WTC11 (cell line): ENCODE measurements at regions not wholly inside any gene's neighbourhood (a gene's known extent, or its start where the extent isn't known, plus 50 kb on each side); places are given as distances from the start of the nearest gene placed in this dataset.

Experiments used
- ARID4B ChIP-seq: sonication (generic); formaldehyde crosslinking; IDR thresholded peaks from 2 replicates; pipeline ENCODE4 v1.8.0; 2023; ENCODE audit warnings: missing genetic modification reagents, mild to moderate bottlenecking, borderline replicate concordance
- ATF3 ChIP-seq: sonication (generic); formaldehyde crosslinking; conservative IDR thresholded peaks from 2 replicates; pipeline ENCODE4 v1.8.1; 2022; ENCODE audit warnings: mild to moderate bottlenecking, missing genetic modification reagents
- CTCF ChIP-seq: fragments of 200-600 bp; IDR thresholded peaks from 2 replicates; pipeline ENCODE4 v1.8.0; 2022; ENCODE audit warnings: antibody characterized with exemption
- E2F1 ChIP-seq: sonication (generic); formaldehyde crosslinking; IDR thresholded peaks from 2 replicates; pipeline ENCODE4 v1.8.0; 2022; ENCODE audit warnings: mild to moderate bottlenecking, missing genetic modification reagents
- FOXJ3 ChIP-seq: sonication (generic); formaldehyde crosslinking; IDR thresholded peaks from 2 replicates; pipeline ENCODE4 v1.9.0; 2021; ENCODE audit warnings: missing genetic modification reagents, mild to moderate bottlenecking, borderline replicate concordance
- IRF2 ChIP-seq: sonication (generic); formaldehyde crosslinking; IDR thresholded peaks from 2 replicates; pipeline ENCODE4 v1.8.0; 2022; ENCODE audit warnings: low read depth, missing genetic modification reagents, borderline replicate concordance
- OVOL2 ChIP-seq: fragments of 250-450 bp; sonication (Bioruptor Pico); IDR thresholded peaks from 2 replicates; pipeline ENCODE4 v1.9.0; 2021; ENCODE audit warnings: mild to moderate bottlenecking, borderline replicate concordance
- PRRX2 ChIP-seq: fragments of 250-450 bp; sonication (Bioruptor Pico); IDR thresholded peaks from 2 replicates; pipeline ENCODE4 v1.8.0; 2021; ENCODE audit warnings: mild to moderate bottlenecking
- SMAD4 ChIP-seq: sonication (generic); formaldehyde crosslinking; IDR thresholded peaks from 2 replicates; pipeline ENCODE4 v1.8.0; 2022; ENCODE audit warnings: mild to moderate bottlenecking, missing genetic modification reagents
- ZNF512 ChIP-seq: sonication (generic); formaldehyde crosslinking; IDR thresholded peaks from 2 replicates; pipeline ENCODE4 v1.8.1; 2022; ENCODE audit warnings: missing genetic modification reagents, borderline replicate concordance

- no peak for TF ChIP-seq CTCF
- no peak for TF ChIP-seq PRRX2 (CRISPR knock-in tag)
- TF ChIP-seq SMAD4 (CRISPR knock-in tag), result no peak
- no peak for TF ChIP-seq E2F1 (CRISPR knock-in tag)
- TF ChIP-seq ARID4B (CRISPR knock-in tag), result no peak
- no peak for TF ChIP-seq IRF2 (CRISPR knock-in tag)
- TF ChIP-seq ZNF512 (CRISPR knock-in tag), result no peak
- no peak for TF ChIP-seq FOXJ3
- no peak for TF ChIP-seq OVOL2 (CRISPR knock-in tag)
- TF ChIP-seq ATF3 (CRISPR knock-in tag), result no peak
Measured at GRCh38 chr4:13711233-13711785, 83.8 kb upstream of the BOD1L1 start.
